ENCODE measurements at regions not wholly inside any gene's neighbourhood (a gene's known extent, or its start where the extent isn't known, plus 50 kb on each side); places are given as distances from the start of the nearest gene placed in this dataset.
A peak's percentile ranks its signal among the peaks of the same experiment; 100 is the strongest.

GRCh38 chr2:147086715-147087114 lies 758.1 kb upstream of the ACVR2A start:
- H3K4me3 ChIP-seq (ENCODE audit: low read depth, low read length): no peak overlapping the region
- no peak for TF ChIP-seq CTCF (conservative IDR thresholded peaks at IDR 0.05; ENCODE audit: low read depth, low read length)
- no peak for DNase-seq (ENCODE audit: low read depth)

- H3K4me3 ChIP-seq (ENCODE audit: low read depth, low read length): no peak overlapping the region
- TF ChIP-seq CTCF (conservative IDR thresholded peaks at IDR 0.05; ENCODE audit: low read depth, low read length): no peak
- no peak for DNase-seq (ENCODE audit: low read depth)
Observed at GRCh38 chr2:147083664-147084063, 761.2 kb upstream of the ACVR2A start.

GRCh38 chr2:147082850-147083522 lies 761.8 kb upstream of the ACVR2A start:
- no peak overlapping the region for H3K4me3 ChIP-seq (ENCODE audit: low read depth, low read length)
- TF ChIP-seq CTCF (conservative IDR thresholded peaks at IDR 0.05; ENCODE audit: low read depth, low read length): peak; percentile 96
- DNase-seq (ENCODE audit: low read depth): peak; percentile 47

- no peak for DNase-seq (ENCODE audit: low read depth)
- H3K4me3 ChIP-seq (ENCODE audit: low read depth, low read length): no peak overlapping the region
- TF ChIP-seq CTCF (conservative IDR thresholded peaks at IDR 0.05; ENCODE audit: low read depth, low read length): no peak
Observed at GRCh38 chr2:147081831-147082230, 763.0 kb upstream of the ACVR2A start.

GRCh38 chr2:147076634-147077033 lies 768.2 kb upstream of the ACVR2A start:
- no peak for DNase-seq (ENCODE audit: low read depth)
- TF ChIP-seq CTCF (conservative IDR thresholded peaks at IDR 0.05; ENCODE audit: low read depth, low read length): no peak
- H3K4me3 ChIP-seq (ENCODE audit: low read depth, low read length): no peak overlapping the region

GRCh38 chr2:147068071-147068470 lies 776.8 kb upstream of the ACVR2A start:
- no peak overlapping the region for H3K4me3 ChIP-seq (ENCODE audit: low read depth, low read length)
- TF ChIP-seq CTCF (conservative IDR thresholded peaks at IDR 0.05; ENCODE audit: low read depth, low read length): no peak
- no peak for DNase-seq (ENCODE audit: low read depth)

- no peak for TF ChIP-seq CTCF (conservative IDR thresholded peaks at IDR 0.05; ENCODE audit: low read depth, low read length)
- no peak for DNase-seq (ENCODE audit: low read depth)
- H3K4me3 ChIP-seq (ENCODE audit: low read depth, low read length): no peak overlapping the region
Observed at GRCh38 chr2:147067136-147067535, 777.7 kb upstream of the ACVR2A start.
